K562 (cell line): ENCODE measurements at regions not wholly inside any gene's neighbourhood (a gene's known extent, or its start where the extent isn't known, plus 50 kb on each side); places are given as distances from the start of the nearest gene placed in this dataset.

ENCODE experiments used
- ATAC-seq: fragments of 200-7000 bp; cut with Tn5 transposase; 3 replicates; pipeline ENCODE4 v1.9.1; 2020; ENCODE audit warnings: moderate library complexity
- BruUV-seq: library from RNA; stranded (reverse); fragments of 400-500 nt; replicated peaks from 2 replicates; lab custom pipeline; 2021; lab: Mats Ljungman, UMichigan
- CTCF ChIA-PET: fragments of 300-600 bp; formaldehyde crosslinking; extraction: SDS; loops from one replicate; lab custom pipeline; 2021; ENCODE audit warnings: low intra/inter-chr PET ratio; lab: Yijun Ruan, JAX
- POLR2A ChIA-PET: fragments of 300-600, 350-650 bp; sonication (Branson Sonifier 250); formaldehyde crosslinking; extraction: SDS; loops from one replicate; lab custom pipeline; 2021; ENCODE audit warnings: antibody characterized with exemption, inconsistent platforms; lab: Yijun Ruan, JAX
- DNase-seq, 4 experiments: peaks; one replicate each; pipeline versions ENCODE4 v3.0.0 to v3.0.0-alpha.2; 2011 to 2018; ENCODE audit warnings: low spot score in 3 of 4, mixed read lengths in 3 of 4; ENCODE audit errors: extremely low read depth in 1 of 4
- FAIRE-seq: peaks from 2 replicates; lab custom pipeline; 2011; peaks lifted over from hg19 to GRCh38; lab: Jason Lieb, UNC
- H2AFZ ChIP-seq: 2 replicates; pipeline ENCODE4 v1.6.0; 2011; ENCODE audit warnings: low read depth, low read length, control low read depth, inconsistent platforms
- H3K27ac ChIP-seq: fragments of 200-600 bp; 3 replicates; pipeline ENCODE4 v1.8.0; 2011; ENCODE audit warnings: low read depth, mild to moderate bottlenecking, control low read depth, inconsistent platforms, low read length, moderate library complexity, mixed read lengths; ENCODE audit errors: extremely low read depth
- H3K27me3 ChIP-seq, 2 experiments: fragments of 300-600 bp in 1 of 2; 2 replicates in 1 of 2; 3 replicates in 1 of 2; pipeline versions ENCODE4 v1.6.0 to v1.8.0; 2011; ENCODE audit warnings: inconsistent platforms in 2 of 2, low read length in 2 of 2, mild to moderate bottlenecking in 1 of 2, mixed read lengths in 1 of 2, moderate library complexity in 1 of 2; ENCODE audit not compliant: control insufficient read depth in 2 of 2, insufficient read depth in 2 of 2
- H3K36me3 ChIP-seq: fragments of 300-600 bp; 3 replicates; pipeline ENCODE4 v1.8.0; 2011; ENCODE audit warnings: mild to moderate bottlenecking, low read length, inconsistent platforms; ENCODE audit not compliant: control insufficient read depth, insufficient read depth
- H3K4me1 ChIP-seq, 2 experiments: fragments of 200-600 bp in 1 of 2; replicated peaks in 1 of 2; 2 replicates in 1 of 2; 3 replicates in 1 of 2; pipeline versions ENCODE4 v1.5.1 to v1.8.0; 2011; ENCODE audit warnings: inconsistent platforms in 2 of 2, low read length in 2 of 2, mild to moderate bottlenecking in 1 of 2, mixed read lengths in 1 of 2, moderate library complexity in 1 of 2; ENCODE audit not compliant: control insufficient read depth in 2 of 2, insufficient read depth in 2 of 2
- H3K4me2 ChIP-seq: 2 replicates; pipeline ENCODE4 v1.6.1; 2011; ENCODE audit warnings: low read length, control low read depth, inconsistent platforms, mixed read lengths; ENCODE audit not compliant: insufficient read depth
- H3K4me3 ChIP-seq: fragments of 200-600 bp; sonication (generic), shearing (Covaris generic); 2 replicates; pipeline ENCODE4 v1.5.1; 2016; ENCODE audit warnings: control low read depth, inconsistent platforms
- H3K79me2 ChIP-seq: fragments of 200-600 bp; 3 replicates; pipeline ENCODE4 v1.8.0; 2011; ENCODE audit warnings: low read length, inconsistent platforms; ENCODE audit not compliant: control insufficient read depth, insufficient read depth
- H3K9ac ChIP-seq, 2 experiments: 2 replicates each; pipeline versions ENCODE4 v1.6.0 to v1.6.1; 2011; ENCODE audit warnings: low read depth in 2 of 2, low read length in 2 of 2, control low read depth in 1 of 2, inconsistent platforms in 1 of 2, mild to moderate bottlenecking in 1 of 2, mixed read lengths in 1 of 2; ENCODE audit not compliant: insufficient read depth in 1 of 2
- H3K9me1 ChIP-seq: one replicate; pipeline ENCODE4 v1.6.0; 2011; ENCODE audit warnings: inconsistent platforms, mild to moderate bottlenecking, low read length, moderate library complexity; ENCODE audit not compliant: control insufficient read depth, insufficient read depth
- H3K9me3 ChIP-seq: replicated peaks from 2 replicates; pipeline ENCODE4 v1.5.1; 2011; ENCODE audit warnings: low read depth, low read length, inconsistent platforms; ENCODE audit not compliant: control insufficient read depth, insufficient read depth
- H4K20me1 ChIP-seq: replicated peaks from 2 replicates; pipeline ENCODE4 v1.6.1; 2011; ENCODE audit warnings: low read length, inconsistent platforms, mixed read lengths; ENCODE audit not compliant: control insufficient read depth, insufficient read depth
- ARID2 ChIP-seq: fragments of 450-650 bp; IDR thresholded peaks from 2 replicates; pipeline ENCODE4 v1.6.1; 2017; ENCODE audit warnings: antibody characterized with exemption, mild to moderate bottlenecking
- BRF2 ChIP-seq: IDR thresholded peaks from 3 replicates; pipeline ENCODE4 v1.6.1; 2011; ENCODE audit warnings: borderline replicate concordance, mild to moderate bottlenecking; ENCODE audit not compliant: insufficient read length, insufficient read depth
- FUS ChIP-seq: fragments of 200-400 bp; formaldehyde crosslinking; optimal IDR thresholded peaks from 2 replicates; pipeline ENCODE3; 2017; ENCODE audit warnings: low read depth, low read length
- GTF2F1 ChIP-seq: IDR thresholded peaks from 2 replicates; pipeline ENCODE4 v1.6.1; 2011; ENCODE audit warnings: low read depth, low read length, improper control_type of control experiment
- HDAC6 ChIP-seq: IDR thresholded peaks from 2 replicates; pipeline ENCODE4 v1.6.1; 2012; ENCODE audit warnings: low read depth, mild to moderate bottlenecking, control low read depth, inconsistent platforms, low read length, moderate library complexity
- MGA ChIP-seq: fragments of 450-650 bp; IDR thresholded peaks from 2 replicates; pipeline ENCODE4 v1.6.1; 2016; ENCODE audit warnings: mild to moderate bottlenecking, moderate library complexity
- NUFIP1 ChIP-seq: fragments of 450-650 bp; IDR thresholded peaks from 2 replicates; pipeline ENCODE4 v1.6.1; 2018; ENCODE audit not compliant: partially characterized antibody
- PHB2 ChIP-seq: fragments of 450-650 bp; IDR thresholded peaks from 2 replicates; pipeline ENCODE4 v1.6.1; 2017; ENCODE audit warnings: low read depth
- SMARCE1 ChIP-seq: fragments of 450-650 bp; IDR thresholded peaks from 2 replicates; pipeline ENCODE4 v1.7.1; 2016; ENCODE audit warnings: mild to moderate bottlenecking
- XRCC5 ChIP-seq: fragments of 200-400 bp; formaldehyde crosslinking; IDR thresholded peaks from 2 replicates; pipeline ENCODE4 v1.6.1; 2017; ENCODE audit warnings: low read depth, mild to moderate bottlenecking, low read length
- ZNF507 ChIP-seq: conservative IDR thresholded peaks from 2 replicates; pipeline ENCODE4 v1.6.1; 2017; ENCODE audit warnings: missing genetic modification characterization, missing compliant biosample characterization
- ZNF584 ChIP-seq: fragments of 200-800 bp; sonication (Bioruptor generic); IDR thresholded peaks from 2 replicates; pipeline ENCODE4 v1.6.1; 2016; ENCODE audit warnings: low read depth, mild to moderate bottlenecking, missing genetic modification characterization, missing compliant biosample characterization
- WGBS: fragments of 100-300 bp; shearing (Covaris generic); methylation state at CpG from one replicate; pipeline ENCODE4 v1.1.6; 2016; ENCODE audit warnings: low coverage, mixed read lengths; ENCODE audit not compliant: insufficient coverage; ENCODE audit errors: missing lambda C conversion rate; 5-methylcytosine and 5-hydroxymethylcytosine counted together
- in situ Hi-C: fragments of 300-500 bp; cut with MboI; formaldehyde crosslinking; loops from 4 replicates; pipeline ENCODE4 v1.15.0; 2018; ENCODE audit warnings: inconsistent platforms, mixed read lengths
- intact Hi-C: fragments of 100-400 bp; cut with micrococcal nuclease; formaldehyde crosslinking; loops from 2 replicates; pipeline ENCODE4 v1.14.2; 2022

GRCh38 chr3:191644291-191644690 is 183.3 kb downstream of the PYDC2 start:
- WGBS = 2% methylated on average over 2 of the region's 2 CpGs
- Histone ChIP-seq H3K9ac (no peak overlapping the region), H3K9me3 (no peaks in the 10 kb centered on the region; the same call in 1 of the 2 replicates), H3K9me1 (no peaks in the 10 kb centered on the region), H3K4me2 (no peak overlapping the region), H2AFZ (no peak overlapping the region), H3K27me3 (no peaks in the 10 kb centered on the region), H3K36me3 (no peaks in the 10 kb centered on the region), H3K79me2 (no peaks in the 10 kb centered on the region), H3K27ac (no peak overlapping the region), H3K4me3 (no peak overlapping the region), H4K20me1 (no peaks in the 10 kb centered on the region), H3K4me1 (no peaks in the 10 kb centered on the region)
- FAIRE-seq (no peak), DNase-seq (no peak), ATAC-seq (no peak)
- in situ Hi-C loops = no loop called here
- ChIA-PET POLR2A (no interaction called here), CTCF (interaction anchor here (0.5 kb wide), 1 partner anchor 26 kb away, joined by 4 read pairs; no protein-coding TSS in a partner anchor)
- intact Hi-C loops = no loop called here
- BruUV-seq = no TSS peak
- no peak for TF ChIP-seq SMARCE1
- no peak for TF ChIP-seq HDAC6
- no peak for TF ChIP-seq GTF2F1
- no peak for TF ChIP-seq BRF2
- no peak for TF ChIP-seq MGA
- TF ChIP-seq NUFIP1 = no peak
- TF ChIP-seq ZNF584 (CRISPR knock-in tag) = no peak
- no peak for TF ChIP-seq ARID2
- TF ChIP-seq XRCC5 = no peak
- no peak for TF ChIP-seq FUS
- TF ChIP-seq PHB2 = no peak
- no peak for TF ChIP-seq ZNF507 (tag)
